ENCODE measurements at regions not wholly inside any gene's neighbourhood (a gene's known extent, or its start where the extent isn't known, plus 50 kb on each side); places are given as distances from the start of the nearest gene placed in this dataset.

- FAIRE-seq (no peak), DNase-seq (ENCODE audit: insufficient read length, low spot score) (no peak)
- TF ChIP-seq CTCF (IDR thresholded peaks at IDR 0.05; ENCODE audit: insufficient read depth, missing control alignments), result no peak
These were observed 257.5 kb upstream of the PMEPA1 start for GRCh38 chr20:57967364-57967763.

DNA sequence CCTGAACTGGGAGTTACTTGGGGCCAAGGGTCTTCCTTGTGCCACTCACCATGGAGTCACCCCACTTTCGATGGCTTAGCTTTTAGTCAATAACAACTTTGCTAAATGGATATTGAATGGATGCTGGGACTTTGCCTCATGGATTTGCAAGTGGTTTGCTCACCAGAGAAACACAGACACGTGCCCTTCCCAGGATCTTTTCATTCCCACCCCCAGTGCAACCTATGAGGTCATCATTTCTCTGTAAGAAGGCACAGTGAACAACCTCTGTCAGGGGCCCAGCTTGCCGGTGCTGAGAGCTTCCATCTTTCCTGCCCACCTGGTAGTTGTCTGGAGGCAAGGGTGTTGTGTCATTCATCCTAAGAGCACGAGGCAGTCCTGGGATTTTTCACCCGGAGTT, 256.8 kb upstream of the PMEPA1 start:
- TF ChIP-seq CTCF (IDR thresholded peaks at IDR 0.05; ENCODE audit: insufficient read depth, missing control alignments), result no peak
- no peak for FAIRE-seq
- no peak for DNase-seq (ENCODE audit: insufficient read length, low spot score)

DNA sequence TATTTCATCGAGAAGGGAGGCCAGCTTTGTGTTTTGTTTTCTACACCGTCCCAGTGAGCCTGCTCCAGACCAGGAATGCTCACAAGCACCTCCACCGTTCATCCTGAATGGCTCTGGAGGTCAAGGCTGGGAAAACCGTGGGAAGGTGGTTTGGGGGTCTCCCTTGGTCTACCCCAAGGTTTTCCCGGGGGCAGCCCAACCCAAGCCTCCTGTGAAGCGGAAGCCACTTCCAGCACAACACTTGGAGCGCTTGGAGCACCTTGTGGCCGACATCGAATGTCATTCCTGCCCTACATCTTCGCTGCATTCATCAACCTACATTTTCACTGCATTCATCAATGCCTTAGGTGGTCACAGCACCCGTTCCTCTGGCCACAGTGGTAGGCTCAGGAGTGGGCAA, 255.6 kb upstream of the PMEPA1 start:
- FAIRE-seq (no peak), DNase-seq (ENCODE audit: insufficient read length, low spot score) (no peak)
- no peak for TF ChIP-seq CTCF (IDR thresholded peaks at IDR 0.05; ENCODE audit: insufficient read depth, missing control alignments)

GRCh38 chr20:57964011-57964862, 254.4 kb upstream of the PMEPA1 start:
- FAIRE-seq (no peak), DNase-seq (ENCODE audit: insufficient read length, low spot score) (no peak)
- TF ChIP-seq CTCF (IDR thresholded peaks at IDR 0.05; ENCODE audit: insufficient read depth, missing control alignments), result no peak

DNA sequence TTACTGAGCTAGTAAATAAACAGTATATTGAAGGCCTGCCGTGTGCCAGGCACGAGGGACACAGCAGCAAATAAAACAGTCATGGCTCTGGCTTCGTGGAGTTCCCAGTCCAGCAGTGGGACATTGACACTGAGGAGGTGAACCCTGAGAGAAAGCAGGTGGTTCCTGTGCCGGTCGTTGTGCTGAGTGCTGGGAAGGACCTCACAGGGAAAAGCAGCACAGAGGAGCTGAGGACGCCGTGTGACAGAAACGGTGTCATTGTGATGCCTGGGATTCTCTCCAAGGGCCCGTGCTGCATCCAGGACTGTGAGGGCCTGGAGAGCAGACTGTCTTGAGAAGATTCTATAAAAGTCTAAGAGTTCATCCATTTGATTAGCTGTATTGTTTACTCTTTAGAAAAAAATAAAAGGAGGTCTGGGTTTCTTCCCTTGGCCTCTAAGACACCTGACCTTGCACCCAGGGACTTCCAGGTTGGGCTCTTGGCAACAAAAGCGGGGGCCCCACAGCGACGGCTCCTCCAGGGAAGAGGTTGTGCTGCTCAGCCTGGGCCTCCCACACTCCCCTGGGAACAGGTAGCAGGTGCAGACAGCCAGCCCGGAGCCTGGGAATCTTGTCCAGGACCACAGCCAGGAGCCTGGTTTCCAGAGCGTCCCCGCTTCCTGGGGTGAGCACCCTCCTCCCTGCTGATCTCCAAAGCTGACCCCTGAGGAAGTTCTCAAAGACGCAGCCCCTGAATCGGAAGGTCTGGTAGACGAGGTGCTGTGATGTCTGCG, 251.2 kb upstream of the PMEPA1 start:
- TF ChIP-seq CTCF (IDR thresholded peaks at IDR 0.05; ENCODE audit: insufficient read depth, missing control alignments), result no peak
- no peak for FAIRE-seq
- no peak for DNase-seq (ENCODE audit: insufficient read length, low spot score)

- no peak for TF ChIP-seq CTCF (IDR thresholded peaks at IDR 0.05; ENCODE audit: insufficient read depth, missing control alignments)
- FAIRE-seq, result no peak
- no peak for DNase-seq (ENCODE audit: insufficient read length, low spot score)
These were observed 249.8 kb upstream of the PMEPA1 start for GRCh38 chr20:57959589-57959988.

DNA sequence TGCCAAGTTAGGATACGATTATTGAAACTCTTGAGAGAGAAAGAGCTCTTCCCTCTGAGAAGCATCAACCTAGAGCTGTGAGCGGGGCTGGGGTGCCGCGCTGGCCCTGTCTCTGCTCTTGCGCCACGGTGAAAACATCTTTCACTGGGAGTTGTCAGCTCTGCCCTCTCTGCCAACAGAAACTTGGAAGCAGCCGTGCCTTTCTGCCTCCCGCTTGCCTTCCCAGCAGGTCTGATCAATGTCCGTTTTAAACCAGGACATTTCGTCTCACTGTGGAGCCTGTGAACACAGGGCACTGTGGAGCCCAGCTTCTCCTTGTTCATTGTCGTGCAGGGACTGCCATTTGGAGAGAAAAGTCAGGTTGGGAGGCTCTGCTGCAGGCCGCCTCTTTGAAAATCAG, 249.2 kb upstream of the PMEPA1 start:
- FAIRE-seq (no peak), DNase-seq (ENCODE audit: insufficient read length, low spot score) (no peak)
- TF ChIP-seq CTCF (IDR thresholded peaks at IDR 0.05; ENCODE audit: insufficient read depth, missing control alignments), result no peak
